WTC11 (cell line): ENCODE measurements at regions not wholly inside any gene's neighbourhood (a gene's known extent, or its start where the extent isn't known, plus 50 kb on each side); places are given as distances from the start of the nearest gene placed in this dataset.

Source experiments
- ATAC-seq: fragments of 200-7000 bp; cut with Tn5 transposase; 2 replicates; pipeline ENCODE4 v1.10.0; 2021; ENCODE audit warnings: mild to moderate bottlenecking, moderate library complexity
- CTCF ChIA-PET: fragments of 300-600 bp; sonication (Branson Sonifier 250); formaldehyde crosslinking; loops from one replicate; lab custom pipeline; 2021; ENCODE audit warnings: antibody characterized with exemption; lab: Charles Lee
- POLR2A ChIA-PET: fragments of 350-600 bp; sonication (Branson Sonifier 250); formaldehyde crosslinking; loops from one replicate; lab custom pipeline; 2021; ENCODE audit warnings: antibody characterized with exemption; lab: Charles Lee
- DNase-seq: peaks from one replicate; pipeline ENCODE4 v3.0.0; 2021; ENCODE audit warnings: low spot score
- H3K27ac Mint-ChIP-seq: 2 replicates; pipeline ENCODE4 v1.8.0; 2021; ENCODE audit warnings: mixed read lengths
- H3K27me3 Mint-ChIP-seq: 2 replicates; pipeline ENCODE4 v1.8.0; 2021; ENCODE audit warnings: low read depth, mild to moderate bottlenecking, moderate library complexity, mixed read lengths
- H3K36me3 Mint-ChIP-seq: 2 replicates; pipeline ENCODE4 v1.8.0; 2021; ENCODE audit warnings: mixed read lengths
- H3K4me1 Mint-ChIP-seq: 2 replicates; pipeline ENCODE4 v1.8.0; 2022; ENCODE audit warnings: mixed read lengths
- H3K4me3 Mint-ChIP-seq: 2 replicates; pipeline ENCODE4 v1.8.0; 2021; ENCODE audit warnings: mild to moderate bottlenecking, moderate library complexity, mixed read lengths
- H3K9me3 Mint-ChIP-seq: 2 replicates; pipeline ENCODE4 v1.8.0; 2021; ENCODE audit warnings: mixed read lengths
- CDX4 ChIP-seq: fragments of 250-450 bp; sonication (Bioruptor Pico); IDR thresholded peaks from 2 replicates; pipeline ENCODE4 v1.9.0; 2021; ENCODE audit warnings: moderate library complexity, mild to moderate bottlenecking, inconsistent platforms, borderline replicate concordance
- CREB1 ChIP-seq: sonication (generic); formaldehyde crosslinking; IDR thresholded peaks from 2 replicates; pipeline ENCODE4 v1.8.0; 2023; ENCODE audit warnings: mild to moderate bottlenecking, missing genetic modification reagents
- ZBTB21 ChIP-seq: sonication (generic); formaldehyde crosslinking; IDR thresholded peaks from 2 replicates; pipeline ENCODE4 v1.8.1; 2023; ENCODE audit warnings: mild to moderate bottlenecking, missing genetic modification reagents, borderline replicate concordance

DNA sequence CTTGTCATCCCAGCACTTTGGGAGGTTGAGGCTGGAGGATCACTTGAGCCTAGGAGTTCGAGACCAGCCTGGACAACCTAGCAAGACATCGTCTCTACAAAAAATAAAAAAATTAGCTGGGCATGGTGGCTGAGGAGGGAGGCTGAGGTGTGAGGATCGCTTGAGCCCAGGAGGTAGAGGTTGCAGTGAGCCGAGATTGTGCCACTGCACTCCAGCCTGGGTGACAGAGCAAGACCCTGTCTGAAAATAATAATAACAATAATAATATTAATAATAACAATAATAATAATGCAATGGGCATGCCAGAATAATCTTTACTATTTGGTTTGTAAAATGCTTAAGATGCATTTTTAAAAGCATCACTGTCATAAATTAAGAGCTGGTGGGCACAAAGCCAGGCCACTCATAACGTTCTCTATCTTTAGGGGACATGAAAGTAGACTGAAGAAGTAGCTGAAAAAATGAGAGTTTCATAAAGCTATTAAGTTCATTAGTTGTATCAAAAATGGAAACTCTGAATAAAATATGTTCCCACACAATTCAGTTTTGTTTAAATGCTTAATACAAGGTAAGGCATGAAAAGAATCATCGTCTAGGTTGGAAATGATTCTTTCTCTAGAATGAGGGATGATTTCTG, 51.6 kb upstream of the ITPKB start:
- H3K27me3 Mint-ChIP-seq = no peaks in the 10 kb centered on the region
- TF ChIP-seq CREB1 (CRISPR knock-in tag) = no peak
- no peak for TF ChIP-seq ZBTB21
- H3K27ac Mint-ChIP-seq = no peak overlapping the region
- CTCF ChIA-PET = interaction anchor here (1.0 kb wide), 1 partner anchor 164 kb away, joined by 3 read pairs; no protein-coding TSS in a partner anchor
- H3K4me1 Mint-ChIP-seq = 0 out of 2 replicates have a peak, but pooled peaks cover 4% of the 10 kb centered on the region
- no peaks in the 10 kb centered on the region for H3K9me3 Mint-ChIP-seq
- no peak overlapping the region for H3K4me3 Mint-ChIP-seq
- no peak for DNase-seq
- ATAC-seq = no peak
- POLR2A ChIA-PET = no interaction called here
- no peaks in the 10 kb centered on the region for H3K36me3 Mint-ChIP-seq

DNA sequence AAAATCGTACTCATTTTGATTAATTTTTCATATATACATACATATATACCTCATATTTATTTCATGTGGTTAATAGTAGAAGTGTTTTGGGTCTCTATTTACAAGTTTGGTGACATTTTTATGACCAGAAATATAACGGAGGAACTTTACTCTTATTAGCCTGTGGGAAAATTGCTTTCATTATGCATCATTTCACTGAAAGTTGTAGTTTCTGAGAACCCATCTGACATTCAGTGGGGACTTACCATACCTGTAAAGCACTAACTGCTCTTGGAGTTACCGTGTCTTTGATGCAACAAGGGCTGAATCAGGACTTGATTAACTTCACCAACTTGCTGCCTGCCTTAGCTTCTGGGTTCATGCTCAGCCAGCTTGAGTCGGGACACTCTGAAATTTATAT, 49.9 kb upstream of the ITPKB start:
- H3K9me3 Mint-ChIP-seq = no peaks in the 10 kb centered on the region
- H3K27me3 Mint-ChIP-seq = no peaks in the 10 kb centered on the region; the same call in 1 of the 2 replicates
- no peak overlapping the region for H3K4me3 Mint-ChIP-seq
- ChIA-PET POLR2A (no interaction called here), CTCF (no interaction called here)
- no peak for ATAC-seq
- 0 out of 2 replicates have a peak, but pooled peaks cover 4% of the 10 kb centered on the region for H3K4me1 Mint-ChIP-seq
- no peaks in the 10 kb centered on the region for H3K36me3 Mint-ChIP-seq
- DNase-seq = no peak
- TF ChIP-seq CDX4 (CRISPR knock-in tag) = no peak
- no peak overlapping the region for H3K27ac Mint-ChIP-seq
